Inferior parietal cortex (tissue), 1 donor: ENCODE measurements at regions not wholly inside any gene's neighbourhood (a gene's known extent, or its start where the extent isn't known, plus 50 kb on each side); places are given as distances from the start of the nearest gene placed in this dataset.

ENCODE experiments used
- DNase-seq: peaks from one replicate; pipeline ENCODE4 v3.0.0-alpha.2; 2016; ENCODE audit errors: extremely low spot score

DNA sequence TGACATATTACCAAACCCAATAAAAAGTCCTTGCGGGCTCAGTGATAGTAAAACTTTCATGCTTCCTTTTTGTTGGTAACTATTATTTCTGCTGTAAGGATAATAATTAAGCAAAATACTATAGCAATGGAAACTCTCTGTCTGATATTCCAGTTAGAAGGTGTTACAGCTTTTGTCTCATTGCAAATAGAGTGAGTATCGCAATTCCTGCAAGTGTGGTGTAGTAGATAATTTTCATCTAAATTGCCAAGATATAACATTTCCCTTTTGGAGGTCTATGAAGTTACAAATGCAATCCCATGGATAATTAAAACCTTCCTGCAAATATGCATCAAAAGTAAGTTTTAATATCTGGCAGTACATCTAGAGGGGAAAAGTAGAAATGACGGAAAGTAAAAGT is 88.7 kb upstream of the CD93 start:
- no peak for DNase-seq

DNA sequence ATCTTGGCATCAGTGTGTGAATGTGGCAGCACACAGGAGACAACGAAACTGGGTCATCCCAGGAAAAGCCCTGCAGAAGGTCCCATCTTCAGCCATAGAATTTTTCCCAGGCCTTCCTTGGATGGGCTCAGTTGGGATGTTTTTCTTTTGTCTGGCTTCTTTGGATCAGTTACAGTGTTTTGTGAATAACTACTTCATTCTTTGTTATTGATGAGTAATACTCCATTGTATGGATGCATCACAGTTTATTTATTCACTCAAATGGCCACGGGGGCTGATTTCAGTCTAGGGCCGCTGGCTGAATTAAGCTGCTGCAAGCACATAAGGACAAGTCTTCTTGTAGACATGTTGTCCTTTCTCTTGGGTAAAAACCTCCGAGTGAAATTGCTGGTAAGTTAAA is 81.3 kb upstream of the CD93 start:
- no peak for DNase-seq

DNA sequence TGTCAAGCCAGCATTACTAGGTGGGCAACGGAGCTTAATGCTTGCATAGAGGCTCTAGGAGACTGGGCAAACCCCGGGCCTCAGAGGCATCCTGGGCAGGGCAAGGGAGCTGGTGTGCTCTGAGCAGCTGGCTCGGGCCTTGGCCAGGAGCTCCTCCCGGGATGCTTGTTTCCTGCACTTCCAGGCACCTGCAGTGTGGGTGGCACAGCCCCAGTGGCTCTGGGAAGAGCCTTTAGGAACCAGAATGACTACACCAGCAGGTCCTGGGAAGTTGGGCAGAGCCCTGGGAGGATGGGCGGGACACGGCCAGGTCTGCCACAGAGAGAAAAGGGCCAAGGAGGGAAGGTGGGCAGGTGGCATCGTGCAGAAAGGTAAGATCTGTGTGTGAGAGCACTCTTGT is 80.4 kb upstream of the CD93 start:
- DNase-seq: no peak

DNA sequence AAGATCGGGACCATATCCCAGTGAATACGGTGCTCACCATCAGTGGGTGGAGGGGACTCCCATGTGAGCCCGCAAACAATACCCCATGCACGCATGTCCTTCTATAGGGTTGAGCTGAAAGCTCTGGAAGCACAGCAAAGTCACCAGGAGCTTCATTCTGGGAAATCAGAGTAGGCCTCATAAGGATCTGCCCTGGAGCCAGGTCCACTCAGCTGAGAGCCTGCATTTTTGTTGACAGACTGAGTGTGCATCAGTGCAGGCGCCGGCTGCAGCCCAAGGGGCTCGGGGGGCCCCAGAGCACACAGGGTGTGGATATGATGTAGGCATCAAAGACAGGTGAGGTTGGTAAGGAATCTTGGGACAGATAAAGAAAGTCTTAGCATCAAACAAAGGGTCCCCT is 79.8 kb upstream of the CD93 start:
- DNase-seq: no peak

DNA sequence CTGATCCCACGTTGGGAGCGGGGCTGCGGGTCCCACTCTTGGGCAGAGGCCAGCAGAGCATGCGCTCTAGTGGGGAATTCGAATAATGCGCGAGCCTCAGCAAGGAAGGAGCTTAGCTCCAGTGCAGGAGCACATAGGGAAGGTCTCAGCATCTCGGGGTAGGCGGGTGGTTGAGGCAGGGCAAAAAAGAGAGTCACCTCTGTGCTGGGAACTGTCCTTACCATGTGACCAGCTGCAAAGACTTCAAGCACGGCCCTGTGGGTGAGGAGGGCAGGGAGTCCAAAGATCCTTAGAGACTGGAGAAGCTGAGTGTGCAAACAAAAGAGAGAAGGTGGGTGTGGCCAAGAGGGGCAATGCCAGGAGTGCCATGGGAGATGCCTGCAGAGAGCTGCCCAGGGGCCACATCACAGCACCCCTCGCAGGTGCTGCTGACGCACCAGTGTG is 79.2 kb upstream of the CD93 start:
- DNase-seq: no peak

DNA sequence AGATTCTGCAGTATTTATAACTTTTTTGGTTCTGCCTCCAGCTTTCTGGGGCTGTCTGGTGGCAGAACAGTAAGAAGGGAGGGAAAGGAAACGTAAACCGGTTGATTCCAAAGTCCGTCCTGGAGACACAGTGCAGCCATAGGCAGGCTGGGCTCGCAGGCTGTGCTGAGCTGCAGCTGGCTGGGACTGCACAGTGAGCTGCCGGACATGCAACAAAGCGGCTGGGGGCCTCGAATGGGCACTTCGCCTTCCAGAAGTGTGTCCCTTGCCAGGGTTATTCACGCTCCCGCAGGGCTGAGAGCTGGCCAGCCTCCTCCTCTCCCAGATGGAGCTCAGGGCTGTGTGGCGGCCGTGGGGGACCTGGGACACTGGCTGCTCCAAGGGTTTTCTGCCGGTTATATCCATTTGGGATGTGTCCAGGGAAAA is 78.1 kb upstream of the CD93 start:
- DNase-seq: no peak

DNA sequence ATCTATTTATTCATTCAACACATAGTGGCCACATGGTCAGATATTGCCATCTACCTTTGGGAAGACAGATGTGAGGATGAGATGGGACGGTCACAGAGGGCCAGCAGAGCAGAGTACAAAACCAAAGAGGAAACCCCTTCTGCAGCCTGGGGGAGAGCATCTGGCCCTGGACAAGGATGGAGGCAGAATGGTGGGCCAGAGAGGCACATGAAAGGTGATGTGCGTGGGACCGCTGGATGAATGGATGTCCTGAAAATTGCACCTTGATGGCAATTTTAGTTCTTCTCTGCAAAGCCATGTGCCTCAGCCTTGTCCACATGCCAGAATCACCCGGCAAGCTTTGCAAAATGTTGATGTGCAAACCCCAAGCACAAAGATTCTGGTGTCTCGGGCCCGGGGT is 77.4 kb upstream of the CD93 start:
- no peak for DNase-seq

DNA sequence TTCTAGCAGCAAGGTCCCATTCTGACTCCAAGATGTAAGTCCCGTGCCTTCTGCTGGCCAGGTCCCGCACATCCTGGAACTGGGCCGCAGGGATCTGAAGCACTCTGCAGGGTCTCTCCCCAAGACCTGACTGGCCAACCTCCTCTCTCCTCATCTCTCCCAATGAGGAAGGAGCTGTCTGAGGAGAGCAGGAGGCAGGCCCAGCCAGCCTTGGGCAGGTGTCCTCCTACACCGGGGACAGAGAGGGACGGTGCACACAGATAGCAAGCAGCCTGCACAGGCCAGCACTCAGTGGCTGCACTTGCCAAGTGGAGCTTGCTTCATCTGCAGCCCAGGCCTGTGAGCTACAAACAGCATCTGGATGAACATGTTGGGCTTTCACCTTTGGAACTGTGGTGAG is 76.8 kb upstream of the CD93 start:
- DNase-seq: no peak

DNA sequence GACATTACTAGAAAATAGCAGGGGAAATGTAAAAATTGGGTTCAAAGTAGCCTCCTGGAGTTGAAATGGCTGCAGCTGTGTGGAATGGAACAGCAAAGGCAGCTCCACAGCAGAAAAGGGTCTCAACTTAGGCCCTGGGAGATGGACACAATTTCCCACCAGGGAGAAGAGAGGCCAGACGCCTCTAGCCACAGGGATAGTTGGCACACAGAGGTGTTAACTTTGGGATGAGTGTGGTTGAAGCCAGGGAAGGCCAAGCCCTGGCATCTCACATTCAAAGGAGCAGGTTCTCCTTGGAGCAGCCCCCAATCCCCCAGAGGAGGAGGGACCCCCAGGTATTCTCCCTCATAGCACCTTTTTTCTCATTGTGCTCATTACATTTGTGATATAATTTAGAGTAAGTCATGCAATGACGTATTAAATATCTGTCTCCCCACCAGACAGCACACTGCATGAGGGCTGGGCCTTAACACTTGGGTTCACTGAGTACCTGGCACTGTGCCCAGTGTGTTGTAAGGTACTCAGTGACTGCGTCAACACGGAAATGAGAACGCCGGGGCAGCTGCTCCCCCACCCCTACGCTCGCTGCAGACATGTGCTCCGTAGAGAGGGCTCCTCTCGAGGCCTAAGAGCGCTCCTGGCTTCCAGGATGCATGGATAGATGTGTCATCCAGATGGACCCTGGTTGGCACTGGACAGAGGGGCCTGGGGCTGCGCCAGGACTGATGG is 76.0 kb upstream of the CD93 start:
- DNase-seq: no peak

DNA sequence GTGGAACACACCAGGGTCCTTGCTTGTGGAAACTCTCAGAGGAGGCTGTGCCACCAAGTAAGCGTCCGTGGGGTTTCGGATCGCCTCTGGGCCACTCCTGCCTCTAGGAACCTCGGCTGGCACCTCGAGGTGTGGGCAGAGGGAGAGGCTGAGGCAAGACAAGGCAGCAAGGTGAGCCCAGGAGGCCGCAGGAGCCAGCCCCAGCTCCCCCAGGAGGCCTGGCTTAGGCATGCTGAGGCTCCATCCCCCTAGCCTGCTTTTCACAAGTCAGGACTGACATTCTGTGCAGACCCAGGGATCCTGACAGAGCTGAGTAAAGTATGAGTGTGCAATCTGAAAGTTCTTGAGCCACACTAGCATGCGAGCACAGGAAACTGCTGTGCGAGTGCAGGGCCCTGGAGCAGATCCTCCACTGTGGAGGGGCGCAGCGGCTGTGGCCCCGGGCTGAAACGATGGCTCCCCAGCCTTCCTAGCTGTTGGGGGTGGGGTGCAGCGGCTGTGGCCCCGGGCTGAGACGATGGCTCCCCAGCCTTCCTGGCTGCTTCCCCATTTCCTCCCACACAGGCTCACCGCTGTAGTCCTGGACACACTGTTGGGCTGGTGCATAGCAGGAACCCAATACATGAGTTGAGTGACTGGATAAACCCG is 75.2 kb upstream of the CD93 start:
- no peak for DNase-seq

DNA sequence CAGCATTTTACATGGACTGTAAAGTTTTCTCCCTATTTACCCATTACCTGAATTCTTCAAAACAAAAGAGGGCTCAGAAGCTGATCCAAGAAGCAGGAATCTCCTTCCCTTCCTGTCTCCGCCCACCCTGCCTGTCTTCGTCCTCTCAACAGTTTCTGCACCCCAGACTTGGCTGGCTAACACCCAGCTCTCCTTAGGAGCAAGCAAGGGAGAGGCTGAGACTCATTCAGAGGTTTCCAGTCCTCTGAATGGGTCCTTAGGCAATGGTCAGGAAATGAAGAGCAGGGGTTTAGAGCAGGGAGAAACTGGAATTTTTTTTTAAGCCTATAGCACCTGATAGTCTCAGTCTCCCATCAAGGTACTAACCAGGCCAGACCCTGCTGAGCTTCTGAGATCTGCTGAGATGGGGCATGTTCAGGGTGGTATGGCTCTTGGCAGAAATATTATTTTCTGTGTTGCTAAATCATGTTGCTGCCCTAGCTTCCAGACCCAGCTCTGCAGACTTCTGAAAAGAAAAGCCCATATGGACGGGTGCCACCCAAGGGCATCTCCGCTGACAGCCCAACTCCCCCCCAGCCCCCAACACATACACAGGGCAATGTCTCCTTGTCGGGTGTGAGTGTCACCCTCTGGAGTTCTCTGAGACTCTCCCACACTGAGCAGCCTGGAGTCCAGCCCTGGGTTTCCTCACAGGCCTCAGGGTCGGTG is 74.6 kb upstream of the CD93 start:
- DNase-seq: no peak

DNA sequence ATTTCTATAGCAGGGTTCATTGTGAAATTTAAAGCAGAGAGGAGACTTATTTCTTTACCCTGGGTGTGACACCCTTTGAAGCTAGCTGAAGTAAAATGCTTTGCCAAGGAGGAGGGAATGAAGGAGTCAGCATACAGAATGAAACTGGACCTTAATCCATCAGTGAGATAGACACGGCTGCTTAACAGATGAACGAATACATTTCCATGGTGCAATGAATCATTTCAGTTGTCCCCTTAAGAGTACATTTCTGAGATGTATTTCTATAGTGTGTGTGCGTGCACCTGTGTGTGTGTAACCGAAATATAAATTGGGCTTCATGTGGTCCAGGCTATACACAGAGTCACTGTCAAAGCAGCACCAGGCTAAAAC is 73.8 kb upstream of the CD93 start:
- DNase-seq: no peak

DNA sequence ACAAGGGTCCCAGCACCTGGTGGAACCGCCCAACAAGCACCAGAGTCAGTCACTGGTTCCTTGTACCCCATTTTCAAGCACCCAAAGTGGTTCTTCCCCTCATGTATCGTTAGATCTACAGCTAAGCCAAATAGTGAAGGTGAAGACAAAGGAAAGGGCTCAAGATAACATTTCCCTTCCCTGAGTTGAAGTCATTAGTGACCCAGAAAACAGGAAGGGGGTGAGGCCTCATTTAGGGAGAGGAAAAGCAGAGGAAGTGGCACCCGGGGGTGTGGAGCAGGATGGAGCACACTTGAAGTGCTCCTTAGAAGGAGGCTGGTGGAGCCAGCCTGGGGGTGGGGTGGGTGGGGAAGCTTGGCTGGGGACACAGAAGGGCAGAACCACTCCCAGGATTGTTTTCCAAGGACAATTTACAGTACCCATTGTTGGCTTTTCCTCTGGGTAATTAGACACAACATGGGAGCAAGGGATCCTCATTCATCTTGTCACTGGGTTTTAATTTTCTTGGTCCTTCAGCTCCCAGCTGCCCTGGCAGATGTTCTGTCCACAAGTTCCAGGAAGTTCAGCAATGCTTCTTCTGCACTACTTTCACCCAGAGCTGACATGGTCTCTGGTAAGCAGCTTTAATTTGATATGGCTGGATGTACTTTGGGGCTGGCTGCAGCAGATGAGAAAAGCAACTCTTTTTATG is 73.3 kb upstream of the CD93 start:
- no peak for DNase-seq

DNA sequence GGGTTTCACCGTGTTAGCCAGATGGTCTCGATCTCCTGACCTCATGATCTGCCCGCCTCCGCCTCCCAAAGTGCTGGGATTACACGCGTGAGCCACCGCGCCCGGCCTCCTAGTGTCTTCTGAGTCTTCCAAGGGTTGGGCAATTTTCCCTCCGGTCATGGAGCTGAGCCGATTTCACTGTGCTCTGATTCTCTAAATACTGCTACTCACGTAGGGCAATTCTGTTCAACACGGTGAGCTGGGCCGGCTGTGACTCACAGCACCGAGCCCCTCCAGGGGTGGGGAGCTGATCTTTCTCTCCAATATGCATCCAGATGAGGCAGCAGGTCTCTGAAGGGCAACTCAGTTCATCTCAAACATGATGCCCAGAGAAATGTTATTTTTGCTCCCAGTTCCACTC is 71.6 kb upstream of the CD93 start:
- no peak for DNase-seq

DNA sequence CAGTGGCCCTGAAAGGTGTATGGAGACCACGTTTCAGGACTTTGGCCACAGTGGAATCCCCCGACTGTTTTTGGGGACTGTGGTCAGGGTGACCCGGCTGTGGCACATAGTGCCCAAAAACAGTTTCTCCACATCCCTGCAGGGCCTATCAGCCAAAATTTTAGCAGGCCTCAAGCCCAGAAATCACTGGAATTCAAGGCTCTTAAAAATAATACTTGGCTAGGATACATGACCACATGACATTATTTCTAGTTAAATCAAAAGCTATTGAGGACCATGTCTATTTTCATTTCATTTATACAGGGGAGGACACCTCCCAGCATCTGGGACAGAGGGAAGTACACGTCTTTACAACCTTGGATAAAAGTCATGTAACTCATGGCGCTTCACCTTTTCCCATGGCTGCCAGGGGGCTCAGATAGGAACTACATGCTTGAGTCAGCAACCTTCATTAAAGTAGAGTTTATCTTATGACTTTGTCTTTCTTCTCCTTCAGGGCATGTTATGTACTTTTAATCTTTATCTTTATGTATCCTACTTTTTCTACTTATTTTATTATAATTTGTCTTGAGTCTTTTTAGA is 70.8 kb upstream of the CD93 start:
- DNase-seq: no peak

DNA sequence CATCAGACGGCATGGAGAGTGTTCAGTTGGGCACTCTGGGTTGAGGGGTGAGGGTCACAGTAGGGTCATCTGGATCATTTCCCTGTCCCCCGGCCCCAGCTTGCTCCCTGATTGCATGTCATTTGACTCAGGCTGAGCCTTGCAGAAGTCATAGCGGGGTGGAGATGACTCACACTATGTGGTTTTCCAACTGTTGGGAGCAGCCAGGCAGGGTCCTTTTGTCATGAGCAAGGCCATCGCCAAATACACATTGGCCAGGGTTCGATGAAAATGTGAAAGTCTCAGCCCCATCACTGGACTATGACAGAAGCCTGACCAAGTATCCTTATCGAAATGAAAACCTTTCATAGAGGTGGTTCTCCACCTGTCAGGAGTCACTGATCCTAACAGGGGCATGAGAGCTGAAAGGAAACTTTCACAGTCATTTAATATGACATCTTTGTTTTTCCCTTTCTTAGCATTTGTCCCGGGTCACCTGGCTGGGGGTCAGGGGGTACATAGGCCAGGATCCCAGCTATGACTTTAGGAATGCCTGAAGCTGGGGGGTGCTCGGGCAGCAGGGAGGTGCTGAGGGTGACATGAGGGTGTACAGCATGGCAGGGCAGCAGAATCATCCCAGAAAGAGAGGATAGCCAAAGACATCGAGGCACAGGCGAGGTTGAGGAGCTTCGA is 70.2 kb upstream of the CD93 start:
- DNase-seq: no peak

DNA sequence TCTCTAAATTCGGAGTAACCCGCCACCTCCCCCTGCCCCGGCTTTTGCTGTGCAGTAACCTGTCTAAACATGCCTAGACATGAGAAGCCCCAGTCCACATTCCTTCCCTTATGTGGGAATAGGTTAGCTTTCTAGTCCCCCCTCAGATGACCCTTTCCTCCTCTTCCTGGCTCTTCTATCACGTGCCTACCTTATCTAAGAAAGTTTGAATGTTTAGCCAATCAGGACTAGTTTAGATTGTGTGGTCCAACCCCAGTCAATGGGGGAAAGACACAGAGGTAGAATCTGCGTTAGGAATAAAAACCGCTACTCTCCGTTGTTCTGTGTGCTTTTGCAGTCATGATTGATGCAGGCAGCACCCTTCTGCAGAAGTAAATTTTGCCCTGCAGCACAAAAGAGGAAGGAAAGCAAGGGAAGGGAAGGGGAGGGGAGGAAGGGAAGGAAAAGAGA is 69.0 kb upstream of the CD93 start:
- DNase-seq: no peak

DNA sequence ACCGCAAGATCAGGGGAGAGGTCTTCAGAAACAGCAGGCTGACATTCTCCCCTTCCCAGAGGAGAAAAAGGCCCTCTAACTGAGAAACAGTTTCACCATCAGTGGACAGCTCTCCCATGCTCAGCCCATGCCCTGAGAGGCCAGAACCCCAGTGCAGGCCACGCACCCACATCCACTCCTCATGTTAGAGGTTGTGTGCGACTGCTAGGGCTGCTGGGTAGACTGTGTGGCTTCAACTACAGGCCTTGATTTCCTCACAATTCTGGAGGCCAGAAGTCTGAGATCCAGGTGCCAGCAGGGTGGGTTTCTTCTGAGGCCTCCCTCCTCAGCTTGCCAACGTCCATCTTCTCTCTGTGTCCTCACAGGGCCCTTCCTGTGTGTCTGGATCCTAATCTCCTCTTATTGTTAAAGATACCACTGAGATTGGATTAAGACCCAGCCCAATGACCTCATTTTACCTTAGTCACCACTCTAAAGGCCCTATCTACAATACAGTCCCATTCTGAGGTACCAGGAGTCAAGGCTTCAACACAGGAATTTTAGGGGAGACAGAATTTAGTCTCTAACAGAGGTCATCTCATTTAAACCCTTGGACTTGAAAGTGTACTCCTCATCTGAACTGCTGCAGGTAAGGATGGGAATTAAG is 67.7 kb upstream of the CD93 start:
- no peak for DNase-seq

DNA sequence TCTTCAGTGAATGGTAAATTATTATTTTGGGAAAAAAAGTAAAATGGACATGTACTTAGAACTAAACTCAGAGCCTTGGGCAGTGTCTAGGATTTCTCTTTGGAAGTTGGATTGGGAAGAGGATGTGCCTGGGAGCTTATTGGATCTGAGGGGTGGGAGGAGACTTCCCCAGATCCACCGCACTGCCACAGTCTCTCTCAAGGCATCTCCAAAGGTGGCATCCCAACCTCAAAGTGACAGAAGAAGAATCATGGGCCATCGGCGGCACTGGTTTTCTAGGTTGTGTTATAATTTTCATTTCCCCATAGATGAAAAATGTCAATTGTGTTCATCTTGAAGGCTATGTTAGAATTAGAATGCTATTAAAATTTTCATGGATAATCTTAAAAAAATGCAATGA is 66.8 kb upstream of the CD93 start:
- DNase-seq: no peak

DNA sequence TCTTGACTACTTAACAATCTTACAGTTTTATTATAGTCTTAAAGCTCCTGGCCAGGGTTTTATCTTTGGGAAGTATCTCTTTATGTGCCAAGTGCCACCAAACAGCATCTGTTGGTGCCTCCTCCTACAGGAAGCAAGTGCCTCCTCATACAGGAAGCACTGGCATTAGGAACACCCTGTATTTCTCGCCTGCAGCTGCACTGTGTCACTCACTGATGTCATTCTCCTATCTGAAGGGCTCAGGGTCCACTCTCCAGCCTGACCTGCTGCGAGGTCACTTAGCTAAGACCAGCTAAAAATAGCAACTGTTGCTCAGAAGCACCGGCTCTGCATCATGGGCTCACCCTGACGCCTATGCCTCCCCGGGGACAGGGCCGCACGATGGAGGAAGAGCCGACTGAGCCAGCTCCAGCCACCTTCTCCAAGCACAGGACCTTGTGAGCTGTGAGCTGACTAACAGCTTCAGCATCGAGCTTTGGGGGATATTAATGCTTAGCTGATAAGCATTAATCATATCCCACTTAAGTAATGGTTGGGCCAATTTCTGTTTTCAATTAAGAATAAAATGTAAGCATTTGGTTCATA is 66.3 kb upstream of the CD93 start:
- DNase-seq: no peak

DNA sequence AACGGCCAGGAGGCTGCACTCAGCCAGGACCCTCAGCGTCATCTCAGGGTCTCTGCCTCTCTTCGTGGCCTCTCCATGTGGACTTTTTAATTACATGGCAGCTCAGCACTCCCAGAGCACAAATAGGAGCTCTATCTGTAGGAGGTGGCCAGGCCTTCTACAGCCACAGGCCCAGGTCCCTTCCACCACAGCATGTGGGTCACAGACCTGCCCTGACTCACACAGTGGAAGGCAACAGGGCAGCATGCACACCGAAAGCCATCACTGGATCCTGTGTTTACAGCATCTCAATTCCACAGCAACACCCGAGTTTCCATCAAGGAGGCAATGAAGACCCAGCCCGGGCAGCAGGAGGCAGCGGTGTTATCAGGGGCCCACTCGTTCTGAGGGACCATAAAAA is 65.8 kb upstream of the CD93 start:
- no peak for DNase-seq
